Cardiac muscle cell (in vitro differentiated cells and primary cell): ENCODE measurements at regions not wholly inside any gene's neighbourhood (a gene's known extent, or its start where the extent isn't known, plus 50 kb on each side); places are given as distances from the start of the nearest gene placed in this dataset.
A peak's percentile ranks its signal among the peaks of the same experiment; 100 is the strongest.

Experiments used
- DNase-seq, 2 donors: peaks; one replicate each; pipeline versions ENCODE4 v3.0.0 to v3.0.0-alpha.2; 2010 to 2017; ENCODE audit warnings: low read depth in 1 of 2, low spot score in 1 of 2
- H3K27ac ChIP-seq: fragments of 200-600 bp; sonication (generic); 2 replicates; pipeline ENCODE4 v1.5.1; 2016
- H3K27me3 ChIP-seq: fragments of 200-600 bp; sonication (generic); 2 replicates; pipeline ENCODE4 v1.6.0; 2016; ENCODE audit warnings: control low read depth
- H3K36me3 ChIP-seq: fragments of 200-600 bp; sonication (generic); 2 replicates; pipeline ENCODE4 v1.5.1; 2016; ENCODE audit warnings: control low read depth
- H3K4me1 ChIP-seq: fragments of 200-600 bp; sonication (generic); 2 replicates; pipeline ENCODE4 v1.8.1; 2017; ENCODE audit warnings: low read depth, mild to moderate bottlenecking, mixed run types
- H3K4me3 ChIP-seq: fragments of 200-600 bp; sonication (generic); 2 replicates; pipeline ENCODE4 v1.5.1; 2016; ENCODE audit warnings: mild to moderate bottlenecking
- H3K9me3 ChIP-seq: fragments of 200-600 bp; sonication (generic); 2 replicates; pipeline ENCODE4 v1.5.1; 2017; ENCODE audit warnings: low read depth, mild to moderate bottlenecking, control low read depth
- TF ChIP-seq, protein P1 (sequence below): IDR thresholded peaks from 2 replicates; pipeline ENCODE4 v1.5.1; 2012; ENCODE audit warnings: low read depth, mild to moderate bottlenecking, low read length

GRCh38 chr4:156638334-156638733, 333.3 kb downstream of the PDGFC start:
- H3K27me3 ChIP-seq, result no peaks in the 10 kb centered on the region
- no peak overlapping the region for H3K27ac ChIP-seq
- H3K36me3 ChIP-seq, result no peaks in the 10 kb centered on the region
- DNase-seq, result peak in 1 of 2 donors; percentile 70
- H3K4me3 ChIP-seq, result no peak overlapping the region
- no peaks in the 10 kb centered on the region for H3K9me3 ChIP-seq
- no peaks in the 10 kb centered on the region for H3K4me1 ChIP-seq
- TF ChIP-seq, protein P1, sequence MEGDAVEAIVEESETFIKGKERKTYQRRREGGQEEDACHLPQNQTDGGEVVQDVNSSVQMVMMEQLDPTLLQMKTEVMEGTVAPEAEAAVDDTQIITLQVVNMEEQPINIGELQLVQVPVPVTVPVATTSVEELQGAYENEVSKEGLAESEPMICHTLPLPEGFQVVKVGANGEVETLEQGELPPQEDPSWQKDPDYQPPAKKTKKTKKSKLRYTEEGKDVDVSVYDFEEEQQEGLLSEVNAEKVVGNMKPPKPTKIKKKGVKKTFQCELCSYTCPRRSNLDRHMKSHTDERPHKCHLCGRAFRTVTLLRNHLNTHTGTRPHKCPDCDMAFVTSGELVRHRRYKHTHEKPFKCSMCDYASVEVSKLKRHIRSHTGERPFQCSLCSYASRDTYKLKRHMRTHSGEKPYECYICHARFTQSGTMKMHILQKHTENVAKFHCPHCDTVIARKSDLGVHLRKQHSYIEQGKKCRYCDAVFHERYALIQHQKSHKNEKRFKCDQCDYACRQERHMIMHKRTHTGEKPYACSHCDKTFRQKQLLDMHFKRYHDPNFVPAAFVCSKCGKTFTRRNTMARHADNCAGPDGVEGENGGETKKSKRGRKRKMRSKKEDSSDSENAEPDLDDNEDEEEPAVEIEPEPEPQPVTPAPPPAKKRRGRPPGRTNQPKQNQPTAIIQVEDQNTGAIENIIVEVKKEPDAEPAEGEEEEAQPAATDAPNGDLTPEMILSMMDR, result no peak

GRCh38 chr4:156636381-156636780, 335.2 kb downstream of the PDGFC start:
- no peaks in the 10 kb centered on the region for H3K9me3 ChIP-seq
- H3K36me3 ChIP-seq, result no peaks in the 10 kb centered on the region
- no peak for DNase-seq
- TF ChIP-seq, protein P1, result no peak
- no peak overlapping the region for H3K27ac ChIP-seq
- H3K27me3 ChIP-seq, result no peaks in the 10 kb centered on the region
- no peaks in the 10 kb centered on the region for H3K4me1 ChIP-seq
- H3K4me3 ChIP-seq, result no peak overlapping the region

DNA sequence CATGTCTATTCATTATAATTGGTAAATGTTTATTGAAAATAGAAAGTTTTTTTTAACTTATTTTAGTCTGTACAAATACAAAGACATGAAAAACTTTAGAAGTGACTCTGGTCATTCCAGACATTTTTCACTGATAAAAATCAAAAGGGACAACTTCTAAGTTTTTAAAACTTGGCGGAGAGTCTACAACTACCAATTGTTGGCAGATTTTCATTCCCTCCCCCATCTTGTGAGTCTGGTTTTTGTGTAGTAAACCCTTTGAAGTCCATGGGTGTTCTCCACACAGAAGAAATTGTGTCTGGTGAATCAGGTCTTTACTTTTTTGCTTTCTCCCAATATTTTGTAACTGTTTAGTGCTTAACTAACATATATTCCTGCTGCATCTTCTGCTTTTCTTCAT, 336.5 kb downstream of the PDGFC start:
- no peak for DNase-seq
- H3K4me3 ChIP-seq, result no peak overlapping the region
- TF ChIP-seq, protein P1, result no peak
- no peaks in the 10 kb centered on the region for H3K4me1 ChIP-seq
- no peaks in the 10 kb centered on the region for H3K9me3 ChIP-seq
- no peaks in the 10 kb centered on the region for H3K27me3 ChIP-seq
- no peaks in the 10 kb centered on the region for H3K36me3 ChIP-seq
- no peak overlapping the region for H3K27ac ChIP-seq

GRCh38 chr4:156634612-156635011, 337.0 kb downstream of the PDGFC start:
- Histone ChIP-seq H3K4me3 (no peak overlapping the region), H3K27ac (no peak overlapping the region), H3K9me3 (no peaks in the 10 kb centered on the region), H3K4me1 (no peaks in the 10 kb centered on the region), H3K27me3 (no peaks in the 10 kb centered on the region), H3K36me3 (no peaks in the 10 kb centered on the region)
- peak in 1 of 2 donors; percentile 12 for DNase-seq
- TF ChIP-seq, protein P1, result no peak

DNA sequence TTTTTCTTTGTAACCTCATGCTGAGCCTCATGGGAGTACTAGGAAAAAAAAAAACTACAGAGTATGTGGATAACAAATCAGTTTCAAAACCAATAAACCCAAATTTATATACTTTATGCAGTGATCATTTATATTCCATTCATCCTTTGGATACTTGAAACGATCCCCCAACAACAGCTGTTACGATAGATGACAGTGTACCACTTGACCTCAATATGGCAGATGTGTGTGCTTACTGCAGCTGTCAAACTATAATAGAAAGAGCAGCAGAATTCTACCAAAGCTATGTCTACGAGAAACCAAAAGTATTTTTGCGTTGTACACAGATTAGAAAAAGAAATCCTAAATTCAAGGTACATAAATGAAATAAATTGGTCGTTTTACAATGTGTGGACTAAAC, 337.8 kb downstream of the PDGFC start:
- H3K4me1 ChIP-seq, result no peaks in the 10 kb centered on the region
- H3K9me3 ChIP-seq, result no peaks in the 10 kb centered on the region
- no peak for DNase-seq
- no peaks in the 10 kb centered on the region for H3K36me3 ChIP-seq
- TF ChIP-seq, protein P1, result no peak
- H3K27me3 ChIP-seq, result no peaks in the 10 kb centered on the region
- no peak overlapping the region for H3K27ac ChIP-seq
- no peak overlapping the region for H3K4me3 ChIP-seq

DNA sequence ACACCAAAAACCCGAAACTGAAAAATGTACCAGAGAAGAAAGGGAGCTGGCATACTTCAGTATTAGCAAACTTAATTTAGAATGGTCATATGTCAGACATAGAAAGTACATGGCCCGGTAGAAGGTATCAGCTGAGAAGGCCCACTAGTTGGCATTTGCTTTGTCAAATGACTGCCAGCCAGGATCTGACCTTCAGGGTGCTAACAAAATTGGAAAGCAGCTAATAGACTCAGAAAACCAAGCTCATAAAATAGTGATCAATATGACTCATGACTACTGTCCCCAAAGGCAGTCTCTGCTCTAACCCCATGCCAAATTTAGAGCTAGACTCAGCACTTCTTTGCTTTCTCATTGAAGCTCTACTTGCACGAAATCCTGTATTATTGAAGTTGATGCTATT, 342.7 kb downstream of the PDGFC start:
- Histone ChIP-seq H3K27me3 (no peaks in the 10 kb centered on the region), H3K27ac (no peak overlapping the region), H3K4me3 (no peak overlapping the region), H3K4me1 (no peaks in the 10 kb centered on the region), H3K36me3 (no peaks in the 10 kb centered on the region), H3K9me3 (no peaks in the 10 kb centered on the region)
- DNase-seq, result no peak
- TF ChIP-seq, protein P1, result no peak
